ENCODE measurements at regions not wholly inside any gene's neighbourhood (a gene's known extent, or its start where the extent isn't known, plus 50 kb on each side); places are given as distances from the start of the nearest gene placed in this dataset.
A peak's percentile ranks its signal among the peaks of the same experiment; 100 is the strongest.

GRCh38 chr7:54837168-54837567 is 78.2 kb upstream of the SEC61G start:
- DNase-seq (ENCODE audit: low read depth in 1 of 2, low spot score in 2 of 2), result no peak
- no peak overlapping the region for H3K27ac ChIP-seq
- no peaks in the 10 kb centered on the region for H3K27me3 ChIP-seq (replicated peaks)
- no peak overlapping the region for H3K4me3 ChIP-seq
- peaks cover 5% of the 10 kb centered on the region for H3K4me1 ChIP-seq (replicated peaks)
- no peaks in the 10 kb centered on the region for H3K36me3 ChIP-seq
- no peaks in the 10 kb centered on the region for H3K9me3 ChIP-seq (replicated peaks)

GRCh38 chr7:54837761-54838160 is 78.8 kb upstream of the SEC61G start:
- H3K4me1 ChIP-seq (replicated peaks), result 0 out of 2 replicates have a peak, but pooled peaks cover 3% of the 10 kb centered on the region
- no peaks in the 10 kb centered on the region for H3K9me3 ChIP-seq (replicated peaks)
- no peak for DNase-seq (ENCODE audit: low read depth in 1 of 2, low spot score in 2 of 2)
- H3K27me3 ChIP-seq (replicated peaks), result no peaks in the 10 kb centered on the region
- no peaks in the 10 kb centered on the region for H3K36me3 ChIP-seq
- H3K27ac ChIP-seq, result no peak overlapping the region
- no peak overlapping the region for H3K4me3 ChIP-seq

- Histone ChIP-seq H3K36me3 (no peaks in the 10 kb centered on the region), H3K4me3 (no peak overlapping the region), H3K9me3 (replicated peaks) (no peaks in the 10 kb centered on the region), H3K27me3 (replicated peaks) (no peaks in the 10 kb centered on the region), H3K4me1 (replicated peaks) (0 out of 2 replicates have a peak, but pooled peaks cover 3% of the 10 kb centered on the region), H3K27ac (no peak overlapping the region)
- DNase-seq (ENCODE audit: low read depth in 1 of 2, low spot score in 2 of 2), result no peak
Measured at GRCh38 chr7:54838175-54838910, 79.3 kb upstream of the SEC61G start.

GRCh38 chr7:54839575-54840213 is 80.7 kb upstream of the SEC61G start:
- no peaks in the 10 kb centered on the region for H3K9me3 ChIP-seq (replicated peaks)
- peak; percentile 54 to 72 for DNase-seq (ENCODE audit: low read depth in 1 of 2, low spot score in 2 of 2)
- no peak overlapping the region for H3K4me3 ChIP-seq
- H3K36me3 ChIP-seq, result no peaks in the 10 kb centered on the region
- H3K27me3 ChIP-seq (replicated peaks), result no peaks in the 10 kb centered on the region
- no peak overlapping the region for H3K27ac ChIP-seq
- H3K4me1 ChIP-seq (replicated peaks), result 0 out of 2 replicates have a peak, but pooled peaks cover 3% of the 10 kb centered on the region

- Histone ChIP-seq H3K27ac (no peak overlapping the region), H3K4me3 (no peak overlapping the region), H3K27me3 (replicated peaks) (no peaks in the 10 kb centered on the region), H3K36me3 (no peaks in the 10 kb centered on the region), H3K9me3 (replicated peaks) (no peaks in the 10 kb centered on the region), H3K4me1 (replicated peaks) (0 out of 2 replicates have a peak, but pooled peaks cover 3% of the 10 kb centered on the region)
- DNase-seq (ENCODE audit: low read depth in 1 of 2, low spot score in 2 of 2), result peak in 1 of 2 experiments; percentile 15
Measured at GRCh38 chr7:54841772-54842697, 83.0 kb upstream of the SEC61G start.

GRCh38 chr7:54843841-54844355 is 84.9 kb upstream of the SEC61G start:
- DNase-seq (ENCODE audit: low read depth in 1 of 2, low spot score in 2 of 2), result no peak
- H3K27me3 ChIP-seq (replicated peaks), result no peaks in the 10 kb centered on the region
- no peak overlapping the region for H3K27ac ChIP-seq
- H3K9me3 ChIP-seq (replicated peaks), result 0 out of 2 replicates have a peak, but pooled peaks cover 3% of the 10 kb centered on the region
- H3K36me3 ChIP-seq, result no peaks in the 10 kb centered on the region
- H3K4me3 ChIP-seq, result no peak overlapping the region
- 0 out of 2 replicates have a peak, but pooled peaks cover 3% of the 10 kb centered on the region for H3K4me1 ChIP-seq (replicated peaks)

GRCh38 chr7:54846273-54846672 is 87.3 kb upstream of the SEC61G start:
- H3K36me3 ChIP-seq, result no peaks in the 10 kb centered on the region
- DNase-seq (ENCODE audit: low read depth in 1 of 2, low spot score in 2 of 2), result no peak
- H3K27ac ChIP-seq, result no peak overlapping the region
- 0 out of 2 replicates have a peak, but pooled peaks cover 3% of the 10 kb centered on the region for H3K9me3 ChIP-seq (replicated peaks)
- H3K4me3 ChIP-seq, result no peak overlapping the region
- no peaks in the 10 kb centered on the region for H3K27me3 ChIP-seq (replicated peaks)
- H3K4me1 ChIP-seq (replicated peaks), result no peaks in the 10 kb centered on the region

GRCh38 chr7:54847921-54848320 is 88.9 kb upstream of the SEC61G start:
- H3K4me3 ChIP-seq, result no peak overlapping the region
- H3K9me3 ChIP-seq (replicated peaks), result 0 out of 2 replicates have a peak, but pooled peaks cover 3% of the 10 kb centered on the region
- H3K4me1 ChIP-seq (replicated peaks), result no peaks in the 10 kb centered on the region
- H3K27me3 ChIP-seq (replicated peaks), result no peaks in the 10 kb centered on the region
- no peaks in the 10 kb centered on the region for H3K36me3 ChIP-seq
- no peak overlapping the region for H3K27ac ChIP-seq
- DNase-seq (ENCODE audit: low read depth in 1 of 2, low spot score in 2 of 2), result no peak

- H3K9me3 ChIP-seq (replicated peaks), result no peaks in the 10 kb centered on the region
- no peak for DNase-seq (ENCODE audit: low read depth in 1 of 2, low spot score in 2 of 2)
- no peaks in the 10 kb centered on the region for H3K4me1 ChIP-seq (replicated peaks)
- H3K27ac ChIP-seq, result no peak overlapping the region
- no peaks in the 10 kb centered on the region for H3K27me3 ChIP-seq (replicated peaks)
- H3K36me3 ChIP-seq, result no peaks in the 10 kb centered on the region
- H3K4me3 ChIP-seq, result no peak overlapping the region
Measured at GRCh38 chr7:54856856-54857255, 97.8 kb upstream of the SEC61G start.

GRCh38 chr7:54857294-54857693 is 98.3 kb upstream of the SEC61G start:
- Histone ChIP-seq H3K4me3 (no peak overlapping the region), H3K27me3 (replicated peaks) (no peaks in the 10 kb centered on the region), H3K36me3 (no peaks in the 10 kb centered on the region), H3K27ac (no peak overlapping the region), H3K9me3 (replicated peaks) (no peaks in the 10 kb centered on the region), H3K4me1 (replicated peaks) (no peaks in the 10 kb centered on the region)
- DNase-seq (ENCODE audit: low read depth in 1 of 2, low spot score in 2 of 2), result no peak

GRCh38 chr7:54858008-54858692 is 99.1 kb upstream of the SEC61G start:
- H3K9me3 ChIP-seq (replicated peaks), result no peaks in the 10 kb centered on the region
- no peaks in the 10 kb centered on the region; the same call in 1 of the 2 replicates for H3K27me3 ChIP-seq (replicated peaks)
- DNase-seq (ENCODE audit: low read depth in 1 of 2, low spot score in 2 of 2), result no peak
- H3K27ac ChIP-seq, result no peak overlapping the region
- H3K4me3 ChIP-seq, result no peak overlapping the region
- H3K36me3 ChIP-seq, result no peaks in the 10 kb centered on the region
- H3K4me1 ChIP-seq (replicated peaks), result no peaks in the 10 kb centered on the region

GRCh38 chr7:54859066-54859465 is 100.1 kb upstream of the SEC61G start:
- Histone ChIP-seq H3K27me3 (replicated peaks) (no peaks in the 10 kb centered on the region; the same call in 1 of the 2 replicates), H3K4me3 (no peak overlapping the region), H3K36me3 (no peaks in the 10 kb centered on the region), H3K9me3 (replicated peaks) (no peaks in the 10 kb centered on the region), H3K27ac (no peak overlapping the region), H3K4me1 (replicated peaks) (no peaks in the 10 kb centered on the region)
- DNase-seq (ENCODE audit: low read depth in 1 of 2, low spot score in 2 of 2), result no peak

- no peak for DNase-seq (ENCODE audit: low read depth in 1 of 2, low spot score in 2 of 2)
- Histone ChIP-seq H3K36me3 (no peaks in the 10 kb centered on the region), H3K27ac (no peak overlapping the region), H3K4me3 (no peak overlapping the region), H3K9me3 (replicated peaks) (no peaks in the 10 kb centered on the region), H3K27me3 (replicated peaks) (no peaks in the 10 kb centered on the region; the same call in 1 of the 2 replicates), H3K4me1 (replicated peaks) (no peaks in the 10 kb centered on the region)
Measured at GRCh38 chr7:54859545-54859944, 100.5 kb upstream of the SEC61G start.
